GM20000 (cell line): ENCODE measurements at regions not wholly inside any gene's neighbourhood (a gene's known extent, or its start where the extent isn't known, plus 50 kb on each side); places are given as distances from the start of the nearest gene placed in this dataset.

Source experiments
- DNase-seq: peaks from one replicate; pipeline ENCODE4 v3.0.0; 2012; ENCODE audit warnings: low spot score
- TF ChIP-seq, protein P1 (sequence below): IDR thresholded peaks from 2 replicates; pipeline ENCODE4 v1.5.1; 2012; ENCODE audit warnings: mild to moderate bottlenecking, control low read depth; ENCODE audit errors: extremely low read depth, missing control alignments

DNA sequence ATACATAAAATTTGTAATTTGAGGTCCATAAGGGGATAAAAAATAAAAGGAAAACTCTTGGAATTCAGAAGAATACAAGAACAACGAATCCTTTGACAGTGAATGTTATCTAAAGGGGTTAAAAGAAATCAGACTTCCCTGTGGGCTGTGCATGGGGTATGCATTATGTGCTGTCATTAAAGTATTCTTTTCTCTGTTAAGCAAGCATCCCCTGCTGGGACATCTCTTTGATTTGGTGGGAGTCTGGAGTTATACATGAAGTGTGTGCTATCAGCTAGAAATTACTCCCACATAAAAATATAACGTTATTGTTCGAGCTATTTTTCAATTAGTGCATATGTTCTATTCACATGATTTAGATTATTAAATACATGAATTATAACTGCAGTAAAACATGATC is 195.2 kb downstream of the CENPW start:
- TF ChIP-seq, protein P1, sequence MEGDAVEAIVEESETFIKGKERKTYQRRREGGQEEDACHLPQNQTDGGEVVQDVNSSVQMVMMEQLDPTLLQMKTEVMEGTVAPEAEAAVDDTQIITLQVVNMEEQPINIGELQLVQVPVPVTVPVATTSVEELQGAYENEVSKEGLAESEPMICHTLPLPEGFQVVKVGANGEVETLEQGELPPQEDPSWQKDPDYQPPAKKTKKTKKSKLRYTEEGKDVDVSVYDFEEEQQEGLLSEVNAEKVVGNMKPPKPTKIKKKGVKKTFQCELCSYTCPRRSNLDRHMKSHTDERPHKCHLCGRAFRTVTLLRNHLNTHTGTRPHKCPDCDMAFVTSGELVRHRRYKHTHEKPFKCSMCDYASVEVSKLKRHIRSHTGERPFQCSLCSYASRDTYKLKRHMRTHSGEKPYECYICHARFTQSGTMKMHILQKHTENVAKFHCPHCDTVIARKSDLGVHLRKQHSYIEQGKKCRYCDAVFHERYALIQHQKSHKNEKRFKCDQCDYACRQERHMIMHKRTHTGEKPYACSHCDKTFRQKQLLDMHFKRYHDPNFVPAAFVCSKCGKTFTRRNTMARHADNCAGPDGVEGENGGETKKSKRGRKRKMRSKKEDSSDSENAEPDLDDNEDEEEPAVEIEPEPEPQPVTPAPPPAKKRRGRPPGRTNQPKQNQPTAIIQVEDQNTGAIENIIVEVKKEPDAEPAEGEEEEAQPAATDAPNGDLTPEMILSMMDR, result no peak
- DNase-seq, result no peak

DNA sequence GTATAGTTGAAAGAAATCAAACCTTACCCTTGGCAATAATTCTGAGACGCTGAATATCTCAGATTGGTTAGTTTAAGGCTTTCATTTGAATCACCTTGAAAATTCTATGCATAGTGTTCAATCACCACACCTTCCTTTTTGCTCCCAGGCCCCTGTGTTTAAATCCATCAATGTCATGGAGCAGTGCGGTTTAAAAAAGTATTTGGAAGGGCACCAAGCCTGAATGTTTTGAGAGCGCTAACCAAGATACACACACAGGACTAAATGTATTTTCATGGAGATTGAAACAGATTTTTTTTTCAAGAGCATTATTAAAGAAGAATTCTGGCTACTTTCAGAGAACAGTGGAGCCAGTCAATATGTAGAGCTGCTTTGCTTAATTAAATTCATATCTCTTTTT is 195.7 kb downstream of the CENPW start:
- TF ChIP-seq, protein P1, result no peak
- DNase-seq, result no peak

DNA sequence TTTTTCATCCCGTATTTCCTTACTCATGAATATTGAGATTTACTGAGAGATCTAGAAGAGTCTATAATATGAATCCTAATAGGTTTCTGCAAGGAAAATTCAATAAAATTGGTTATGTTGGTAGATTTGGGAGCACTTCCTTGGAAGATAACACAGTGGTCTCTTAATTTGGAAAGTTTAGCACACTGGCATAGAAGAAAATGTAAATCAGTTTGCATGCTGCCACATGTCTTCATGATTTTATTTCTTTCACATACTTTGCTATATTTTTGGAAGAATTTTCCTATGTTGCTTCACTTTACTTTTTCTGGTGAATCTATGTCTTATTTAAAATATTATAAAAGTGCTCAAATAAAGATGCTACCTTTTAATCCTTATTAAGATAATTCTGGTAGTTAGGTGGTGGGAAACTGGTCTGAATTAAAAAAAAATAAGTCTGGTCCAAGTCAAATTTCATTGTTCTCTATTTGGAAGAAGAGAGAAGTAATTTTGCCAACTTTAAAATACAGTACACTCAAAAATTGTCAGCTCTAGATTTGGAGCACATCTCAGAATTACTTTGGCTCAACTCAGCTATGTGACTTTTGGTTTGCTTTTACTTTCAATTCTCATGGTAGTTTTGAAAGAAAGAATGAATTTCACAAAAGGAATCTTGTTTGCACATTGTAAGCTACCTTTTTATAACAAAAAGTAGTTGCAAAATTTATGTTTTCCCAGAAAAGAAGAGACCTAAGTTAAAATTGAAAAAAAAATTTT is 197.3 kb downstream of the CENPW start:
- no peak for DNase-seq
- TF ChIP-seq, protein P1, result no peak

DNA sequence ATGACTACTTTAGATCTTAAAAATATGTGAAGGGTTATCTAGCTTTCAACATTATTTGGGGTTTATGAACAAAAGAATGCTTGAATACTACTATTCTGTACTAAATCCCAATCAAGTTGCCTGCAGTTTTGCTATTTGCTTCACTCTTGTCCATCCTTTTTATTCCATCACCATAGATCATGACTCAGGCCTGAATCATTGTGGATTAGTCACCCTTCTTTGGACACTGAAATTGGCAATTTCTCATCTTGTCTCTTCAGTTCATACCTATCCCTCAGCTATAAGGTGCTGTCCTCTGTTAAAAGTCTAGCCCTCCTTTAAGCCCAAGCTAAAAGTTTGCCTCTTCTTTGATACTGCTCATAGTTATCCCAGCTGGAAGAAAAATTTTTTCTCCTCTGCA is 199.1 kb downstream of the CENPW start:
- no peak for DNase-seq
- TF ChIP-seq, protein P1, result no peak

DNA sequence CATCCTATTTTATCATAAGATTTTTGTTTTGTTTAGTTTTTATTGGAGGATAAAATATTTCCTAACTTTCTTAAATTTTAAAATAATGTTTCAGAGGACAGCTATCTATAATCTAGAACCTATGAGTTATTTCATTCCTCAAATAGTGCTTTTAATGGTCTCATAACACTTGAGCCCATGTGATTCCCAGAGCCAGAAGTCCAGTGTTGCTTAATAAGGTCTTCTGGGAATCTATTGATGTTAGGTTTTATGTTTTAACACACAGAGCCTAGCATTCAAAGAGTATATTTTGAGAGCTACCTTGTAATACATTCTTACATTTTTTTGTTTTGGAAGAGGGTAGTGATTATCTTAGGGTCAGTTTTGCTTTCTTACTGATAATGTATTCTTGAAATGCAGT is 200.2 kb downstream of the CENPW start:
- TF ChIP-seq, protein P1, result no peak

DNA sequence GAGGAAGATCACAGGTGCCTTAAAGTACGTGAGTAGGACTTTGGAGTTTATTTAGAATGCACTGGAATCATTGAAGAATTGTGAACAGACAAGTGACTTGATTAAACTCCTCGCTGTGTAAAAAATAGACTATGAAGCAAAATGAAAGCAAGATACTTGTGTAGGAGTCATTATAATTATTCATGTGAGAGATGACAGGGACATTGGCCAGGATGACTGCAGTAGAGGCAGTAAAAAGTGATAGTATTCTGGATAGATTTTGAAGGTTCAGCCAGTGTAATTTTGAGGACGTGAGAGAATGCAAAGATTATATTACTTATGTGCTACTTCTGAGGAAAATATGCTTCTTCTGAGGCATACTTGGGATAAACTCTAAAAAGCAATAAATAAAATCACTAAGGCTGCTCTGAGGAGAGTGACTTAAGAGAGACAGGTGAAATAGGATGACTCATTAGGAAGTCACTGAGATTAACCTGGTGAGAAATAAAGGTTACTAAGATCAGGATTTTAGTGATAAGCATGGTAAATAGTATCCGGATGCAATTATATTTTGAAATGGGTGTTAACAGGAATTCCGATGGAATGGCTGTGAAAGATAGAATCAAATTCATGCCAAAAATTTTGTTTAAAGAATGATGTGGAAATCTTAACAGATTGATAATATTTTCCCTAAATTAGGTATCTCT is 202.0 kb downstream of the CENPW start:
- no peak for DNase-seq
- TF ChIP-seq, protein P1, result no peak

More for the DNA sequence above, 200.2 kb downstream of the CENPW start:
- DNase-seq, result no peak

DNA sequence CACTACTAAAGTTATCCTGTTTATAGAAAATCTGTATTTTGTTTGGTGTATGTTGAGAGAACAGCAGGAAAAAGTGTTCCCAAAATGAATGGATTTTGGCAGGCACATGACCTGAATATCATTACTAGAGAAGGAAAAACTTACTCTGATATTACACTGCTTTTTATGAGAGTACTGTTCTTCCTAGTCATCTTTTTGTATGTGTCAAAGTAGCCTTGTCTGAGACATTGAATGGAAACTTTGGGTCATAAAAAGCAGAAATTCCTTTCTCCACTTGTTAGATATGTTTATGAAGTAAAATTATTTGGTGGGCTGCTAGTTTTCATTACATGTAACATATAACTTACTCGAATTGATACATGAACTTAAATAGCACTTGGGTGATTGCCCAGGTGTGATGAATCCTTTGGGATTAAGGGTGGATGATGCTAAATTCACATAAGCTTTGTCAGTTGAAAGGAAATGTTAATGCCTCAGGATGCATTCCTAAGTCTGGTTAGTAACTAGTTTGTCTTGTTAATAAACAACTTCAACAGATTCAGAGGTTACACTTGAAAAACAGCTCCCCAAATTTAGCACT is 206.7 kb downstream of the CENPW start:
- DNase-seq, result no peak
- TF ChIP-seq, protein P1, result no peak
